Brain microvascular endothelial cell (primary cell): ENCODE measurements at regions not wholly inside any gene's neighbourhood (a gene's known extent, or its start where the extent isn't known, plus 50 kb on each side); places are given as distances from the start of the nearest gene placed in this dataset.

Source experiments
- DNase-seq: peaks from one replicate; pipeline ENCODE4 v3.0.0-alpha.2; 2020
- H3K27ac ChIP-seq: fragments of 250-450 bp; sonication (Bioruptor Pico); 2 replicates; pipeline ENCODE4 v1.5.1; 2020; ENCODE audit warnings: mild to moderate bottlenecking, moderate library complexity
- H3K27me3 ChIP-seq: fragments of 250-450 bp; sonication (Bioruptor Pico); replicated peaks from 2 replicates; pipeline ENCODE4 v1.5.1; 2020; ENCODE audit warnings: mild to moderate bottlenecking
- H3K36me3 ChIP-seq: fragments of 250-450 bp; sonication (Bioruptor Pico); replicated peaks from 2 replicates; pipeline ENCODE4 v1.5.1; 2020; ENCODE audit warnings: mild to moderate bottlenecking
- H3K4me3 ChIP-seq: 2 replicates; pipeline ENCODE4 v1.5.1; 2011; ENCODE audit warnings: low read depth, mild to moderate bottlenecking, control low read depth, low read length, moderate library complexity
- CTCF ChIP-seq: IDR thresholded peaks from 2 replicates; pipeline ENCODE4 v1.5.1; 2011; ENCODE audit warnings: low read depth, mild to moderate bottlenecking, moderate library complexity, low read length, control low read depth, inconsistent platforms; ENCODE audit errors: missing control alignments
- in situ Hi-C: cut with HindIII; loops from 2 replicates; pipeline ENCODE4 v1.10.0; 2017; ENCODE audit warnings: low sequenced_read_pairs, low pct_ligation_motif_present

GRCh38 chr17:13403982-13404946, 197.5 kb downstream of the HS3ST3A1 start:
- no peaks in the 10 kb centered on the region for H3K27me3 ChIP-seq
- no peak for TF ChIP-seq CTCF
- no peaks in the 10 kb centered on the region for H3K36me3 ChIP-seq
- no peak overlapping the region for H3K27ac ChIP-seq
- H3K4me3 ChIP-seq, result no peak overlapping the region
- in situ Hi-C loops, result no loop called here
- DNase-seq, result no peak

DNA sequence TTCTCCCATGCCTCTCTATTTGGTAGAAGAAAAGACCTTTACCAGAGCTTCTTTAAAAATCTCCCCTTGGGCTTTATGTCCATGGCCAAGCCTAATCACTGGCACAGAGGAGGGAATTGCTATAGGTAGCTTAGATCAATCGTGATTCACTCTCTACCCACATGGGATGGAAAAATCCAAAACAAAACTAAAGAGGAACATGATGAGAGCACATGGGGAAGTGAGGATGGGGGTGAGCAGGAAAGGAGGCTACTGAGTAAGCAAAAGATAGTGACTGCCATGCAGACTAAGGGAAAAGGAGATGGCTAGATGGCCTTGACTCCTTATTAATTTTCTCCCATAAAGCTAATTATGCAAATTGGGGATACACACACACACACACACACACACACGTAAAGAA, 201.2 kb downstream of the HS3ST3A1 start:
- no peak for DNase-seq
- TF ChIP-seq CTCF, result no peak
- Histone ChIP-seq H3K4me3 (no peak overlapping the region), H3K27ac (no peak overlapping the region), H3K27me3 (no peaks in the 10 kb centered on the region), H3K36me3 (no peaks in the 10 kb centered on the region)
- in situ Hi-C loops, result no loop called here

DNA sequence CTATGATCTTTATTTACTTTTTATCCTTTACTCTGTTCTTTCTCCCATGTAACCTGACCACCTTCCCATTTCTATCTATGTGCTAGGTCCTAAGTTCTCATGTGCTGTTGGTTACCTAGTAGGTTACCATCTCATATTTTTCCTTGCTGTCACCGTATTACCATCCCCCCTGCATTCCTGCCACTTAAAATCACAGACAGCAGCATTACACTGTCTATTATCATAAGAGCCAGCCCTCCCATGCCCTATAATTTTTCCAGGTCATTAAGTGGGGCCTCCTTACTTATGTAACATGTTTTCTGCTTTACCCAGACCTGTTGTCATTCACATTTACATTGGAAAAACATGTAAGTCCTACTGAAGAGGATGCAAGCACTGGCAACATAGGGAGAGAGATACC, 202.9 kb downstream of the HS3ST3A1 start:
- Histone ChIP-seq H3K27me3 (no peaks in the 10 kb centered on the region), H3K4me3 (no peak overlapping the region), H3K36me3 (no peaks in the 10 kb centered on the region), H3K27ac (no peak overlapping the region)
- no peak for DNase-seq
- TF ChIP-seq CTCF, result no peak
- in situ Hi-C loops, result no loop called here

- no peak overlapping the region for H3K4me3 ChIP-seq
- TF ChIP-seq CTCF, result no peak
- DNase-seq, result no peak
- in situ Hi-C loops, result no loop called here
- no peaks in the 10 kb centered on the region for H3K27me3 ChIP-seq
- no peak overlapping the region for H3K27ac ChIP-seq
- no peaks in the 10 kb centered on the region for H3K36me3 ChIP-seq
These were observed 203.6 kb downstream of the HS3ST3A1 start for GRCh38 chr17:13398091-13398490.

- no peak for TF ChIP-seq CTCF
- in situ Hi-C loops, result no loop called here
- Histone ChIP-seq H3K27ac (peak overlapping the region; percentile 43), H3K27me3 (no peaks in the 10 kb centered on the region), H3K36me3 (no peaks in the 10 kb centered on the region), H3K4me3 (no peak overlapping the region)
- no peak for DNase-seq
These were observed 205.9 kb downstream of the HS3ST3A1 start for GRCh38 chr17:13395862-13396261.

GRCh38 chr17:13395346-13395745, 206.4 kb downstream of the HS3ST3A1 start:
- H3K36me3 ChIP-seq, result no peaks in the 10 kb centered on the region
- no peak overlapping the region for H3K4me3 ChIP-seq
- no peak for DNase-seq
- H3K27ac ChIP-seq, result peak overlapping the region; percentile 43
- in situ Hi-C loops, result no loop called here
- H3K27me3 ChIP-seq, result no peaks in the 10 kb centered on the region
- no peak for TF ChIP-seq CTCF
